ENCODE measurements at regions not wholly inside any gene's neighbourhood (a gene's known extent, or its start where the extent isn't known, plus 50 kb on each side); places are given as distances from the start of the nearest gene placed in this dataset.

GRCh38 chr13:22265563-22265962 lies 594.7 kb downstream of the FGF9 start:
- TF ChIP-seq ZNF292 (tag by site-specific recombination; IDR thresholded peaks at IDR 0.05; ENCODE audit: borderline replicate concordance, low read depth) (no peak), TCF7L2 (IDR thresholded peaks at IDR 0.05; ENCODE audit: borderline replicate concordance, low read depth, low read length) (no peak), ZNF274 (IDR thresholded peaks at IDR 0.05; ENCODE audit: low read length) (no peak), ZNF274 (tag by site-specific recombination; IDR thresholded peaks at IDR 0.05; ENCODE audit: borderline replicate concordance) (no peak)
